ENCODE measurements at regions not wholly inside any gene's neighbourhood (a gene's known extent, or its start where the extent isn't known, plus 50 kb on each side); places are given as distances from the start of the nearest gene placed in this dataset.
A peak's percentile ranks its signal among the peaks of the same experiment; 100 is the strongest.

DNA sequence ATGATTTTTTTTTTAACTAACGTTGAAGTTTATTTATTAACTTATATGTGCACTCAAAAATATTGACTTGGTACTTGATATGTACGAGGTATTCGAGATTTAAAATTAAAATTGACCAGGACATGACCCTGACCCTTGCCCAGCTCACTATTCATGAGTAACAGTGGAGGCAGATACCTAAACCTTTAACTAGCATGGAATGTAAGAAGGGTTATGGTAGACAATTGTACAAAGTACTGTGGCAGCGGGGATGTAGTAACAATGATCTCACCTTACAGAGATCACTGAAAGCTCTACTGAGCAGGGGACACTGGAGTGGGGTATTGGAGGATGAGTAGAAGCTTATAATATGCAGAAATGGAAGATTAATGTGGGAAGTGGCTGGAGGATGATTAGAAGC, 60.8 kb downstream of the ADRA2A start:
- no peak overlapping the region for H2BK5ac ChIP-seq (ENCODE audit: insufficient read length, low read length)
- H3K27me3 ChIP-seq (ENCODE audit: insufficient read depth, low read length) = no peaks in the 10 kb centered on the region
- Mint-ChIP-seq H3K27me3 (ENCODE audit: low read depth) (peaks cover 13% of the 10 kb centered on the region), H3K27ac (peak overlapping the region; percentile 77 to 97 (median 83)), H3K9me3 (peaks cover 5 to 6% of the 10 kb centered on the region in 2 experiments; a peak in 4 of 5 replicates), H3K36me3 (ENCODE audit: insufficient read depth in 1 of 3, low read depth in 3 of 3) (peaks cover 0 to 21% (median 0%) of the 10 kb centered on the region in 3 experiments; a peak in 3 of 7 replicates), H3K4me1 (peaks cover 44 to 64% of the 10 kb centered on the region in 2 experiments), H3K4me3 (peak overlapping the region in 1 of 2 experiments; percentile 45; a peak in 3 of 5 replicates)
- H2BK120ac ChIP-seq (ENCODE audit: low read depth, low read length, poor library complexity, severe bottlenecking) = no peak overlapping the region
- no peak overlapping the region for H3T11ph ChIP-seq (ENCODE audit: low read length)
- no peak overlapping the region for H4K5ac ChIP-seq (ENCODE audit: insufficient read length, low read depth, low read length)
- peak; percentile 12 for DNase-seq
- no peaks in the 10 kb centered on the region for H4K20me1 ChIP-seq (ENCODE audit: control insufficient read depth, insufficient read depth, insufficient read length)
- H2BK12ac ChIP-seq (ENCODE audit: insufficient read length, low read depth, low read length) = no peak overlapping the region
- H2AK5ac ChIP-seq (ENCODE audit: insufficient read length, low read length) = no peak overlapping the region
- no peak overlapping the region for H2BK20ac ChIP-seq (ENCODE audit: low read depth, low read length, poor library complexity, severe bottlenecking)
- H4K91ac ChIP-seq (ENCODE audit: insufficient read length, low read depth, low read length) = no peak overlapping the region
- H2BK15ac ChIP-seq (ENCODE audit: low read depth, low read length) = no peak overlapping the region
- H3K9ac ChIP-seq (ENCODE audit: extremely low read depth, insufficient read length, low read length) = no peak overlapping the region
- TF ChIP-seq, protein P1, sequence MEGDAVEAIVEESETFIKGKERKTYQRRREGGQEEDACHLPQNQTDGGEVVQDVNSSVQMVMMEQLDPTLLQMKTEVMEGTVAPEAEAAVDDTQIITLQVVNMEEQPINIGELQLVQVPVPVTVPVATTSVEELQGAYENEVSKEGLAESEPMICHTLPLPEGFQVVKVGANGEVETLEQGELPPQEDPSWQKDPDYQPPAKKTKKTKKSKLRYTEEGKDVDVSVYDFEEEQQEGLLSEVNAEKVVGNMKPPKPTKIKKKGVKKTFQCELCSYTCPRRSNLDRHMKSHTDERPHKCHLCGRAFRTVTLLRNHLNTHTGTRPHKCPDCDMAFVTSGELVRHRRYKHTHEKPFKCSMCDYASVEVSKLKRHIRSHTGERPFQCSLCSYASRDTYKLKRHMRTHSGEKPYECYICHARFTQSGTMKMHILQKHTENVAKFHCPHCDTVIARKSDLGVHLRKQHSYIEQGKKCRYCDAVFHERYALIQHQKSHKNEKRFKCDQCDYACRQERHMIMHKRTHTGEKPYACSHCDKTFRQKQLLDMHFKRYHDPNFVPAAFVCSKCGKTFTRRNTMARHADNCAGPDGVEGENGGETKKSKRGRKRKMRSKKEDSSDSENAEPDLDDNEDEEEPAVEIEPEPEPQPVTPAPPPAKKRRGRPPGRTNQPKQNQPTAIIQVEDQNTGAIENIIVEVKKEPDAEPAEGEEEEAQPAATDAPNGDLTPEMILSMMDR (conservative IDR thresholded peaks at IDR 0.05) = no peak
- H4K8ac ChIP-seq (replicated peaks; ENCODE audit: insufficient read length, low read depth, low read length) = no peak overlapping the region
- H3K4ac ChIP-seq (ENCODE audit: low read depth, low read length) = no peak overlapping the region
- H3K56ac ChIP-seq (ENCODE audit: insufficient read length, low read depth, low read length) = no peak overlapping the region
- no peaks in the 10 kb centered on the region for H3K79me1 ChIP-seq (ENCODE audit: insufficient read depth, low read depth, low read length, poor library complexity, severe bottlenecking)
- no peaks in the 10 kb centered on the region for H3K23me2 ChIP-seq (ENCODE audit: insufficient read length, low read depth, low read length, poor library complexity, severe bottlenecking)
- no peak overlapping the region for H3K4me2 ChIP-seq (ENCODE audit: insufficient read depth, insufficient read length, low read length)
- no peak overlapping the region for H3K18ac ChIP-seq (ENCODE audit: insufficient read length, low read depth, low read length)
- H2AFZ ChIP-seq (ENCODE audit: low read length) = no peak overlapping the region
- peaks cover 12% of the 10 kb centered on the region; the same call in 1 of the 2 replicates for H3K4me1 ChIP-seq (ENCODE audit: insufficient read depth, low read length)
- peak overlapping the region; percentile 72 for H3K27ac ChIP-seq (ENCODE audit: insufficient read length, low read depth, low read length)
- no peak overlapping the region for H3K23ac ChIP-seq (ENCODE audit: insufficient read length, low read depth, low read length)
- no peaks in the 10 kb centered on the region for H3K79me2 ChIP-seq (ENCODE audit: insufficient read depth, low read length)
- WGBS (ENCODE audit: extremely low coverage, insufficient read length, low lambda C conversion rate) = no CpG with 5 or more reads among the region's 4 CpGs
- no peak overlapping the region for H3K14ac ChIP-seq (ENCODE audit: insufficient read depth, low read length)
- no peaks in the 10 kb centered on the region for H3K9me3 ChIP-seq (ENCODE audit: control insufficient read depth, low read depth, low read length)
